SK-N-SH (cell line): ENCODE measurements at regions not wholly inside any gene's neighbourhood (a gene's known extent, or its start where the extent isn't known, plus 50 kb on each side); places are given as distances from the start of the nearest gene placed in this dataset.

Experiments
- CTCF ChIA-PET: fragments of 300-600, 350-600 bp; formaldehyde crosslinking; extraction: SDS; loops from one replicate; lab custom pipeline; 2021; lab: Yijun Ruan, JAX
- POLR2A ChIA-PET: fragments of 350-600 bp; sonication (Branson Sonifier 250); formaldehyde crosslinking; extraction: SDS; loops from one replicate; lab custom pipeline; 2020; ENCODE audit warnings: antibody characterized with exemption, inconsistent platforms; lab: Yijun Ruan, JAX
- DNase-seq: peaks from one replicate; pipeline ENCODE4 v3.0.0; 2012
- H2AFZ ChIP-seq: fragments of 200-600 bp; sonication (generic); 2 replicates; pipeline ENCODE4 v1.8.1; 2016; ENCODE audit warnings: antibody characterized with exemption, mild to moderate bottlenecking, low read depth
- H3F3A ChIP-seq: fragments of 200-600 bp; sonication (generic); replicated peaks from 2 replicates; pipeline ENCODE3; 2016; ENCODE audit warnings: antibody characterized with exemption, mild to moderate bottlenecking; ENCODE audit not compliant: insufficient read depth
- H3K27ac ChIP-seq, 2 experiments: fragments of 200-500 bp in 1 of 2; fragments of 200-600 bp in 1 of 2; sonication (Bioruptor generic) in 1 of 2; sonication (generic), shearing (Covaris generic) in 1 of 2; 2 replicates each; pipeline versions ENCODE4 v1.5.1 to v1.6.1; 2014 to 2016; ENCODE audit warnings: low read depth in 2 of 2, inconsistent platforms in 1 of 2, low read length in 1 of 2, mild to moderate bottlenecking in 1 of 2, mixed read lengths in 1 of 2
- H3K27me3 ChIP-seq: fragments of 200-600 bp; sonication (generic), shearing (Covaris generic); 2 replicates; pipeline ENCODE4 v1.6.1; 2016; ENCODE audit warnings: mixed run types; ENCODE audit not compliant: insufficient read depth
- H3K36me3 ChIP-seq, 2 experiments: fragments of 200-500 bp in 1 of 2; fragments of 200-600 bp in 1 of 2; sonication (Bioruptor generic) in 1 of 2; sonication (generic) in 1 of 2; replicated peaks in 1 of 2; 2 replicates each; pipeline versions ENCODE3 to v1.5.1; 2014 to 2016; ENCODE audit warnings: low read length in 1 of 2, mild to moderate bottlenecking in 1 of 2; ENCODE audit not compliant: insufficient read depth in 2 of 2, control insufficient read depth in 1 of 2
- H3K4me1 ChIP-seq, 2 experiments: fragments of 200-500 bp in 1 of 2; fragments of 200-600 bp in 1 of 2; sonication (Bioruptor generic) in 1 of 2; sonication (generic), shearing (Covaris generic) in 1 of 2; 2 replicates each; pipeline versions ENCODE4 v1.5.1 to v1.6.1; 2014 to 2016; ENCODE audit warnings: low read depth in 1 of 2, low read length in 1 of 2, mixed run types in 1 of 2; ENCODE audit not compliant: insufficient read depth in 2 of 2, control insufficient read depth in 1 of 2
- H3K4me2 ChIP-seq: fragments of 200-600 bp; sonication (generic), shearing (Covaris generic); 2 replicates; pipeline ENCODE4 v1.6.1; 2017; ENCODE audit warnings: mixed run types
- H3K4me3 ChIP-seq, 2 experiments: fragments of 200-500 bp in 1 of 2; fragments of 200-600 bp in 1 of 2; sonication (Bioruptor generic) in 1 of 2; sonication (generic), shearing (Covaris generic) in 1 of 2; 2 replicates each; pipeline versions ENCODE4 v1.5.1 to v1.8.1; 2014 to 2016; ENCODE audit warnings: low read depth in 2 of 2, inconsistent platforms in 1 of 2, low read length in 1 of 2, mild to moderate bottlenecking in 1 of 2, mixed read lengths in 1 of 2, moderate library complexity in 1 of 2
- H3K79me2 ChIP-seq: fragments of 200-600 bp; sonication (generic); 2 replicates; pipeline ENCODE4 v1.8.1; 2017; ENCODE audit warnings: mild to moderate bottlenecking; ENCODE audit not compliant: insufficient read depth
- H3K9ac ChIP-seq: fragments of 200-600 bp; sonication (generic); 2 replicates; pipeline ENCODE4 v1.6.1; 2017; ENCODE audit warnings: mixed run types
- H3K9me2 ChIP-seq: fragments of 200-600 bp; sonication (generic); 2 replicates; pipeline ENCODE4 v1.6.1; 2017; ENCODE audit warnings: mixed run types
- H3K9me3 ChIP-seq: fragments of 200-600 bp; sonication (generic); 2 replicates; pipeline ENCODE4 v1.6.1; 2017; ENCODE audit warnings: mixed run types, mild to moderate bottlenecking, moderate library complexity
- H4K20me1 ChIP-seq: fragments of 200-600 bp; sonication (generic); 2 replicates; pipeline ENCODE4 v1.6.1; 2017; ENCODE audit warnings: mild to moderate bottlenecking, mixed run types; ENCODE audit not compliant: insufficient read depth
- EP300 ChIP-seq, 2 experiments: IDR thresholded peaks; 2 replicates each; pipeline versions ENCODE4 v1.4.0 to v1.6.1; 2012; ENCODE audit warnings: borderline replicate concordance in 1 of 2, low read depth in 1 of 2, low read length in 1 of 2
- EZH2phosphoT487 ChIP-seq: fragments of 200-600 bp; sonication (generic); IDR thresholded peaks from 2 replicates; pipeline ENCODE4 v1.6.1; 2017; ENCODE audit warnings: low read depth, mixed run types, mild to moderate bottlenecking, antibody characterized with exemption, moderate library complexity, borderline replicate concordance
- FOXJ3 ChIP-seq: sonication (generic); formaldehyde crosslinking; IDR thresholded peaks from 2 replicates; pipeline ENCODE4 v1.5.1; 2020; ENCODE audit warnings: mild to moderate bottlenecking, missing genetic modification reagents
- GABPA ChIP-seq: IDR thresholded peaks from 2 replicates; pipeline ENCODE4 v1.4.0; 2012; ENCODE audit warnings: low read depth, mild to moderate bottlenecking
- MEF2A ChIP-seq: IDR thresholded peaks from 2 replicates; pipeline ENCODE4 v1.4.0; 2012; ENCODE audit warnings: low read depth, borderline replicate concordance
- NRF1 ChIP-seq: IDR thresholded peaks from 2 replicates; pipeline ENCODE4 v1.6.1; 2012; ENCODE audit warnings: low read depth, mild to moderate bottlenecking, low read length
- POLR2AphosphoS5 ChIP-seq: IDR thresholded peaks from 2 replicates; pipeline ENCODE4 v1.6.1; 2012; ENCODE audit warnings: low read depth, low read length
- RCOR1 ChIP-seq: fragments of 150-350 bp; IDR thresholded peaks from 2 replicates; pipeline ENCODE4 v1.6.1; 2017; ENCODE audit warnings: antibody characterized with exemption, low read length
- RXRA ChIP-seq: IDR thresholded peaks from 2 replicates; pipeline ENCODE4 v1.4.0; 2012; ENCODE audit warnings: low read depth, mild to moderate bottlenecking, borderline replicate concordance
- SIN3A ChIP-seq: IDR thresholded peaks from 2 replicates; pipeline ENCODE4 v1.6.1; 2012; ENCODE audit warnings: low read depth, mild to moderate bottlenecking, low read length, moderate library complexity, borderline replicate concordance
- SMC3 ChIP-seq: IDR thresholded peaks from 2 replicates; pipeline ENCODE4 v1.6.1; 2012; ENCODE audit warnings: low read depth, low read length, improper control_type of control experiment
- TCF12 ChIP-seq: IDR thresholded peaks from 2 replicates; pipeline ENCODE4 v1.4.0; 2012
- TEAD4 ChIP-seq: IDR thresholded peaks from 2 replicates; pipeline ENCODE4 v1.4.0; 2012; ENCODE audit warnings: mild to moderate bottlenecking, borderline replicate concordance; ENCODE audit not compliant: insufficient read depth
- WGBS: methylation state at CpG from one replicate; pipeline ENCODE4 v1.1.6; 2017; ENCODE audit warnings: low lambda C conversion rate; 5-methylcytosine and 5-hydroxymethylcytosine counted together
- TF ChIP-seq, protein P1 (sequence below): IDR thresholded peaks from 2 replicates; pipeline ENCODE4; 2012
- TF ChIP-seq, protein P2 (sequence below): IDR thresholded peaks from 2 replicates; pipeline ENCODE4 v1.4.0; 2012; ENCODE audit warnings: low read depth, borderline replicate concordance
- TF ChIP-seq, protein P3 (sequence below): IDR thresholded peaks from 2 replicates; pipeline ENCODE4 v1.6.1; 2012; ENCODE audit warnings: mild to moderate bottlenecking, low read depth, low read length, moderate library complexity
- TF ChIP-seq, protein P4 (sequence below): fragments of 200-600 bp; sonication (generic); IDR thresholded peaks from 2 replicates; pipeline ENCODE4 v1.6.1; 2017; ENCODE audit warnings: antibody characterized with exemption, mild to moderate bottlenecking, moderate library complexity
- TF ChIP-seq, protein P5 (sequence below): IDR thresholded peaks from 2 replicates; pipeline ENCODE4 v1.4.0; 2012; ENCODE audit warnings: low read depth
- TF ChIP-seq, protein P6 (sequence below): fragments of 150-350 bp; IDR thresholded peaks from 2 replicates; pipeline ENCODE4 v1.6.1; 2016; ENCODE audit warnings: mild to moderate bottlenecking, low read depth, low read length

DNA sequence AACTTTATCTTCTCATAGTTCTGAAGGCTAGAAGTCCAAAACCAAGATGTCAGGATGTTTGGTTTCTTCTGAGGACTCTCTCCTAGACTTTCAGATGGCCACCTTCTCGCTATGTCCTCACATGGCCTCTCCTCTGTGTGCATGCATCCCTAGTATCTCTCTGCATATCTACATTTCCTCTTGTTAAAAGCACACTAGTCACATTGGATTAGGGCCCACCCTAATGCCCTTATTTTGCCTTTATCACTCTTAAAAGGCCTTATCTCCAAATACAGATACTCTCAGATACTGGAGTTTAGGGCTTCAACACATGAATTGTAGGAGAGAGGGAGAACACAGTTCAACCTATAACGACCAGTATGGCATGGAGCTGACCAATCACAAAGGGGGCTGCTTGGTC is 151.7 kb downstream of the PRELID2 start (continued):
- TF ChIP-seq, protein P1, sequence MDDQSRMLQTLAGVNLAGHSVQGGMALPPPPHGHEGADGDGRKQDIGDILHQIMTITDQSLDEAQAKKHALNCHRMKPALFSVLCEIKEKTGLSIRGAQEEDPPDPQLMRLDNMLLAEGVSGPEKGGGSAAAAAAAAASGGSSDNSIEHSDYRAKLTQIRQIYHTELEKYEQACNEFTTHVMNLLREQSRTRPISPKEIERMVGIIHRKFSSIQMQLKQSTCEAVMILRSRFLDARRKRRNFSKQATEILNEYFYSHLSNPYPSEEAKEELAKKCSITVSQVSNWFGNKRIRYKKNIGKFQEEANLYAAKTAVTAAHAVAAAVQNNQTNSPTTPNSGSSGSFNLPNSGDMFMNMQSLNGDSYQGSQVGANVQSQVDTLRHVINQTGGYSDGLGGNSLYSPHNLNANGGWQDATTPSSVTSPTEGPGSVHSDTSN, result no peak
- TF ChIP-seq FOXJ3 (no peak), EZH2phosphoT487 (no peak)
- TF ChIP-seq, protein P2, sequence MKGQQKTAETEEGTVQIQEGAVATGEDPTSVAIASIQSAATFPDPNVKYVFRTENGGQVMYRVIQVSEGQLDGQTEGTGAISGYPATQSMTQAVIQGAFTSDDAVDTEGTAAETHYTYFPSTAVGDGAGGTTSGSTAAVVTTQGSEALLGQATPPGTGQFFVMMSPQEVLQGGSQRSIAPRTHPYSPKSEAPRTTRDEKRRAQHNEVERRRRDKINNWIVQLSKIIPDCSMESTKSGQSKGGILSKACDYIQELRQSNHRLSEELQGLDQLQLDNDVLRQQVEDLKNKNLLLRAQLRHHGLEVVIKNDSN, result no peak

DNA sequence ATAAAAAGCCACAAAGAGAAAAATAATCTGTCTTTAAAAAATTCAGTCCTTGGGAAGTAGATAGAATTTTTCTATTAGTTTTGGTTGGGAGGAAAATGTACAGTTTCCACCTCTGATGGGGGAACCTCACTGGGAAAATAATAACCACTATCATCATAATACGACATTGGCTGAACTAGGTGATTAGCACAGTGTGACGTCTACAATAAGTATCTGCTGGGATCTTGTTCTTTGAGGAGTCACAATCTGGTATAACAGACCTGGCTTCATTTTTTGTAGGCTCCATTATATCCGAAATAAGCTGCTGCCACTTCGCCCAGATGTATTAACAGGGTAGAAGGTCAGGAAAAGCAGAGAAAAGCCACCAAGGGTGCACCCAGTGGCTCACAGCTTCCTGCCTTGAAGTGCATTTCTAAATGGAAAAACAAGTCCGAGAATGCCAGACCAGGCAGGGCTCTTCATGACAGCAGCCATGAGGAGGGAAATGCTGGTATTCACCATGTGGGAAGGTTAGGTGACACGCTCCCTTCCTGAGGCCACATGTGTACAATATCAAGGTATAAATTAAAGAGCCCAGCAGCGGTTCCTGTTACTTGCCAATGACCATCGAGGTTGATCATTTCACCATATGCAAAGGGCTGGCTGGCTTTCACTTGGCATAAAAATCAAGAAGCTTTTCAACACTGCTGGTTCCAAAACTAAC is 152.8 kb downstream of the PRELID2 start:
- H3F3A ChIP-seq, result no peaks in the 10 kb centered on the region
- no peaks in the 10 kb centered on the region for H3K79me2 ChIP-seq
- no peak overlapping the region for H3K4me3 ChIP-seq
- no peaks in the 10 kb centered on the region for H3K9me2 ChIP-seq
- TF ChIP-seq, protein P3, sequence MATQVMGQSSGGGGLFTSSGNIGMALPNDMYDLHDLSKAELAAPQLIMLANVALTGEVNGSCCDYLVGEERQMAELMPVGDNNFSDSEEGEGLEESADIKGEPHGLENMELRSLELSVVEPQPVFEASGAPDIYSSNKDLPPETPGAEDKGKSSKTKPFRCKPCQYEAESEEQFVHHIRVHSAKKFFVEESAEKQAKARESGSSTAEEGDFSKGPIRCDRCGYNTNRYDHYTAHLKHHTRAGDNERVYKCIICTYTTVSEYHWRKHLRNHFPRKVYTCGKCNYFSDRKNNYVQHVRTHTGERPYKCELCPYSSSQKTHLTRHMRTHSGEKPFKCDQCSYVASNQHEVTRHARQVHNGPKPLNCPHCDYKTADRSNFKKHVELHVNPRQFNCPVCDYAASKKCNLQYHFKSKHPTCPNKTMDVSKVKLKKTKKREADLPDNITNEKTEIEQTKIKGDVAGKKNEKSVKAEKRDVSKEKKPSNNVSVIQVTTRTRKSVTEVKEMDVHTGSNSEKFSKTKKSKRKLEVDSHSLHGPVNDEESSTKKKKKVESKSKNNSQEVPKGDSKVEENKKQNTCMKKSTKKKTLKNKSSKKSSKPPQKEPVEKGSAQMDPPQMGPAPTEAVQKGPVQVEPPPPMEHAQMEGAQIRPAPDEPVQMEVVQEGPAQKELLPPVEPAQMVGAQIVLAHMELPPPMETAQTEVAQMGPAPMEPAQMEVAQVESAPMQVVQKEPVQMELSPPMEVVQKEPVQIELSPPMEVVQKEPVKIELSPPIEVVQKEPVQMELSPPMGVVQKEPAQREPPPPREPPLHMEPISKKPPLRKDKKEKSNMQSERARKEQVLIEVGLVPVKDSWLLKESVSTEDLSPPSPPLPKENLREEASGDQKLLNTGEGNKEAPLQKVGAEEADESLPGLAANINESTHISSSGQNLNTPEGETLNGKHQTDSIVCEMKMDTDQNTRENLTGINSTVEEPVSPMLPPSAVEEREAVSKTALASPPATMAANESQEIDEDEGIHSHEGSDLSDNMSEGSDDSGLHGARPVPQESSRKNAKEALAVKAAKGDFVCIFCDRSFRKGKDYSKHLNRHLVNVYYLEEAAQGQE, result no peak
- TF ChIP-seq RXRA, result no peak
- no peak for TF ChIP-seq RCOR1
- TF ChIP-seq TCF12, result no peak
- no peak for TF ChIP-seq POLR2AphosphoS5
- no peak for TF ChIP-seq NRF1
- TF ChIP-seq SMC3, result no peak
- TF ChIP-seq, protein P4, sequence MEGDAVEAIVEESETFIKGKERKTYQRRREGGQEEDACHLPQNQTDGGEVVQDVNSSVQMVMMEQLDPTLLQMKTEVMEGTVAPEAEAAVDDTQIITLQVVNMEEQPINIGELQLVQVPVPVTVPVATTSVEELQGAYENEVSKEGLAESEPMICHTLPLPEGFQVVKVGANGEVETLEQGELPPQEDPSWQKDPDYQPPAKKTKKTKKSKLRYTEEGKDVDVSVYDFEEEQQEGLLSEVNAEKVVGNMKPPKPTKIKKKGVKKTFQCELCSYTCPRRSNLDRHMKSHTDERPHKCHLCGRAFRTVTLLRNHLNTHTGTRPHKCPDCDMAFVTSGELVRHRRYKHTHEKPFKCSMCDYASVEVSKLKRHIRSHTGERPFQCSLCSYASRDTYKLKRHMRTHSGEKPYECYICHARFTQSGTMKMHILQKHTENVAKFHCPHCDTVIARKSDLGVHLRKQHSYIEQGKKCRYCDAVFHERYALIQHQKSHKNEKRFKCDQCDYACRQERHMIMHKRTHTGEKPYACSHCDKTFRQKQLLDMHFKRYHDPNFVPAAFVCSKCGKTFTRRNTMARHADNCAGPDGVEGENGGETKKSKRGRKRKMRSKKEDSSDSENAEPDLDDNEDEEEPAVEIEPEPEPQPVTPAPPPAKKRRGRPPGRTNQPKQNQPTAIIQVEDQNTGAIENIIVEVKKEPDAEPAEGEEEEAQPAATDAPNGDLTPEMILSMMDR, result no peak
- no peak for TF ChIP-seq TEAD4
- TF ChIP-seq, protein P5, sequence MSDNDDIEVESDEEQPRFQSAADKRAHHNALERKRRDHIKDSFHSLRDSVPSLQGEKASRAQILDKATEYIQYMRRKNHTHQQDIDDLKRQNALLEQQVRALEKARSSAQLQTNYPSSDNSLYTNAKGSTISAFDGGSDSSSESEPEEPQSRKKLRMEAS, result no peak
- no peak for TF ChIP-seq SIN3A
- TF ChIP-seq GABPA, result no peak
- TF ChIP-seq MEF2A, result no peak
- TF ChIP-seq, protein P6, sequence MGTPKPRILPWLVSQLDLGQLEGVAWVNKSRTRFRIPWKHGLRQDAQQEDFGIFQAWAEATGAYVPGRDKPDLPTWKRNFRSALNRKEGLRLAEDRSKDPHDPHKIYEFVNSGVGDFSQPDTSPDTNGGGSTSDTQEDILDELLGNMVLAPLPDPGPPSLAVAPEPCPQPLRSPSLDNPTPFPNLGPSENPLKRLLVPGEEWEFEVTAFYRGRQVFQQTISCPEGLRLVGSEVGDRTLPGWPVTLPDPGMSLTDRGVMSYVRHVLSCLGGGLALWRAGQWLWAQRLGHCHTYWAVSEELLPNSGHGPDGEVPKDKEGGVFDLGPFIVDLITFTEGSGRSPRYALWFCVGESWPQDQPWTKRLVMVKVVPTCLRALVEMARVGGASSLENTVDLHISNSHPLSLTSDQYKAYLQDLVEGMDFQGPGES, result no peak
- no peak for TF ChIP-seq EP300 (IDR thresholded peaks at IDR 0.05; ENCODE audit: borderline replicate concordance in 1 of 2, low read depth in 1 of 2, low read length in 1 of 2)
- peaks cover 0 to 5% of the 10 kb centered on the region in 2 experiments; a peak in 2 of 4 replicates for H3K4me1 ChIP-seq
- H3K9ac ChIP-seq, result no peak overlapping the region
- POLR2A ChIA-PET, result no interaction called here
- H3K27ac ChIP-seq, result no peak overlapping the region
- H2AFZ ChIP-seq, result no peak overlapping the region
- CTCF ChIA-PET, result interaction anchor here (0.6 to 2.8 kb wide), 21 partner anchors 8 to 1479 kb away, joined by 3 to 13 read pairs (median 4); no protein-coding TSS in a partner anchor
- H3K36me3 ChIP-seq, result no peaks in the 10 kb centered on the region
- H4K20me1 ChIP-seq, result no peaks in the 10 kb centered on the region
- DNase-seq, result no peak
- H3K27me3 ChIP-seq, result no peaks in the 10 kb centered on the region
- H3K4me2 ChIP-seq, result no peak overlapping the region
- WGBS, result 88% methylated on average over 8 of the region's 8 CpGs
- no peaks in the 10 kb centered on the region for H3K9me3 ChIP-seq
